A549 (cell line): ENCODE measurements at regions not wholly inside any gene's neighbourhood (a gene's known extent, or its start where the extent isn't known, plus 50 kb on each side); places are given as distances from the start of the nearest gene placed in this dataset.

Source experiments
- CBX2 ChIP-seq: fragments of 200-600 bp; sonication (generic); IDR thresholded peaks from 2 replicates; pipeline ENCODE4 v1.6.1; 2016; ENCODE audit warnings: low read depth, mild to moderate bottlenecking, borderline replicate concordance
- TFCP2L1 ChIP-seq: fragments of 250-450 bp; sonication (Bioruptor Pico); IDR thresholded peaks from 2 replicates; pipeline ENCODE4 v1.5.0; 2021; ENCODE audit warnings: mild to moderate bottlenecking
- TF ChIP-seq, protein P1 (sequence below): fragments of >200 bp; sonication (Bioruptor Twin); formaldehyde crosslinking; IDR thresholded peaks from 3 replicates; pipeline ENCODE4 v1.5.1; 2016

- TF ChIP-seq, protein P1, sequence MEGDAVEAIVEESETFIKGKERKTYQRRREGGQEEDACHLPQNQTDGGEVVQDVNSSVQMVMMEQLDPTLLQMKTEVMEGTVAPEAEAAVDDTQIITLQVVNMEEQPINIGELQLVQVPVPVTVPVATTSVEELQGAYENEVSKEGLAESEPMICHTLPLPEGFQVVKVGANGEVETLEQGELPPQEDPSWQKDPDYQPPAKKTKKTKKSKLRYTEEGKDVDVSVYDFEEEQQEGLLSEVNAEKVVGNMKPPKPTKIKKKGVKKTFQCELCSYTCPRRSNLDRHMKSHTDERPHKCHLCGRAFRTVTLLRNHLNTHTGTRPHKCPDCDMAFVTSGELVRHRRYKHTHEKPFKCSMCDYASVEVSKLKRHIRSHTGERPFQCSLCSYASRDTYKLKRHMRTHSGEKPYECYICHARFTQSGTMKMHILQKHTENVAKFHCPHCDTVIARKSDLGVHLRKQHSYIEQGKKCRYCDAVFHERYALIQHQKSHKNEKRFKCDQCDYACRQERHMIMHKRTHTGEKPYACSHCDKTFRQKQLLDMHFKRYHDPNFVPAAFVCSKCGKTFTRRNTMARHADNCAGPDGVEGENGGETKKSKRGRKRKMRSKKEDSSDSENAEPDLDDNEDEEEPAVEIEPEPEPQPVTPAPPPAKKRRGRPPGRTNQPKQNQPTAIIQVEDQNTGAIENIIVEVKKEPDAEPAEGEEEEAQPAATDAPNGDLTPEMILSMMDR = no peak
- no peak for TF ChIP-seq TFCP2L1 (CRISPR knock-in tag)
- TF ChIP-seq CBX2 = no peak
These were observed 129.0 kb downstream of the RND3 start for GRCh38 chr2:150358468-150358807.
